EH (cell line): ENCODE measurements at regions not wholly inside any gene's neighbourhood (a gene's known extent, or its start where the extent isn't known, plus 50 kb on each side); places are given as distances from the start of the nearest gene placed in this dataset.
"Not testable (repeated sequence)": the region's sequence is repeated elsewhere in the genome, so short reads cannot be mapped to it uniquely, and the experiment has no call there.

Experiments
- DNase-seq: peaks from one replicate; pipeline ENCODE4 v3.0.0-alpha.2; 2015; ENCODE audit warnings: low read depth

DNA sequence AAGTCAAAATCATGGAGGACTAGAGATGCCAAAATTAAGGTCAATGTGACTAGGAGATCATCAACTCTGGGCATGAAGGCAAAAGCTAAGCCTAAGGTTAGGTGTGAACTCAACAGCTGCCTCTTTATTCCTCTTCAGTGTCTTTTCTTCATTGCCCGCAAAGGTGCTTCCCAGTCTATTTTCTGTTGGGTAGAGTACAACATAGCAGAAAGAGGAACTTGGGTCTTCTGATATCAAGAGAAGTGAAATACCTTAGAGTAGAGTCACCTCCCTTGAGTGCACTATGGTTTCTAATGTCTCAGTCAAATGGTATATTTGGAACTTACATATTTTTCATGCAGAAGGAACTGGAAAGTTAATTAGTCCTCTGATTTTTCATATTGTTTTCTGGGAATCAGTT is 122.5 kb upstream of the GRIN3A start:
- DNase-seq = no peak

GRCh38 chr9:101859620-101860019 is 121.2 kb upstream of the GRIN3A start:
- DNase-seq = no peak

- DNase-seq = no peak
These were observed 119.6 kb upstream of the GRIN3A start for GRCh38 chr9:101858026-101858425.

DNA sequence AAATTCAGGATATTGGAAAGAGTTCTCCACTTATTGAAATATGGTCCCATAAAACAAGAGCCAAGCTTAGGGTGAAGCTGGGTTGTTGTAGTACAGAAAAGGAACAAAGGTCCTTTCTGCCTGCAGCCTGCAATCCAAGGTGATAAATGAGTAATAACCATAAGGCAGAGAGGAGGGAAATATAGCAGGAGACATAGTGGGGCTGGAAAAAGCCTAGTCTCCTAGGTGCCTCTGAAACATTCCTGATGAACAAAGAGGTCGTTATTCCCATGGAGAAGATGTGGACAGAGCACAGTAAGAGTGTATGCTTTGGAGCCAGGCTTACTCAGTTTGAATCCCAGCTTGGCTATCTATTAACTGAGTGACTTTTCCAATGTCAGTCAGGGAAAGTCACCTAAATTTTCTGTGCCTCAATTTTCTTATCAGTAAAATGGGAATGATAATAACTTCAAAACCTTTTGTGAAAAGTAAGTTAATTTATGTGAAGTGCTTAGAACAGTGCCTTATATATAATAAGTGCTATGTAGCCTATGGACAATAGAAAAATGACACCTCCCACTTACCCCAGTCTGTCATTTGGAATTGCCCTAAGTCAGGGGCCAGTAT is 110.8 kb upstream of the GRIN3A start:
- no peak for DNase-seq

- no peak for DNase-seq
These were observed 110.1 kb upstream of the GRIN3A start for GRCh38 chr9:101848485-101848919.

DNA sequence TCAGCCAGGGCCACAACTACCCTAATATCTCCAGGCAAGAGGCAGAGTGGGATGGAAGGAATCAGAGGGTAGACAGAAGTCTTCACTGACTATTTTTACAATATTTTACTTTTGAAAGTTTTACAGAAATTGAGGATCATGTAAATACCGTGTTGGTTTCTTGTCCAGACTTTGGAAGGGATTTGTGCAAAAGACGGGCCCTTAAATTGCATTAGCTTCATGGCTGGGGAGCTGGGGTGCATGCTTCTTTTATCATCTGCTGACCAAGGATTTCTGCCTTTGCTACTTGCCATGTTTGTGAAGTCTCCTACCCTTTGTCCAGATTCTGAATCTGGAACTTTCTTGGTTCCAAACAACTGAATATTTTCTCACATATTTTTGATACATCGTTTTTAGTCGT is 107.7 kb upstream of the GRIN3A start:
- DNase-seq = no peak

- DNase-seq = no peak
These were observed 102.3 kb upstream of the GRIN3A start for GRCh38 chr9:101840694-101841188.

GRCh38 chr9:101838988-101839387 is 100.5 kb upstream of the GRIN3A start:
- DNase-seq = not testable (repeated sequence)

DNA sequence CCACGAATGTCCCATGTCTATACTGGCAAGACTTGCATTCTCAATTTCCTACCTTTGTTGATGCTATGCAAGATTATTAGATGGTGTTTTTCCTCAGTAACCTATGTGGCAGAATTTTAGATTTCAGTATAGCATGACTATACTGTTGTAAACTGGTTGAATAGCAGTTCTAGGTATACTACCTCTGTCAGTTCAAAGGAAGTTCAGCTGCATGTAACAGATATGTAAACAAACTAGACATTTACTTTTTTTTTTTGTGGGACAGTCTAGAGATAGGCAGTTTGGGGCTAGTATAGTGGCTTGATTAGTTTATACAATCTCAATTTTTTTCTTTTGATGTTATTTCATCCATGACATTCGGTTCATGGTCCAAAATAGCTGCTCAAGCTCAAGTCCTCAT is 97.6 kb upstream of the GRIN3A start:
- DNase-seq = no peak

GRCh38 chr9:101832486-101832885 is 94.0 kb upstream of the GRIN3A start:
- DNase-seq = no peak

- DNase-seq = not testable (repeated sequence)
These were observed 83.0 kb upstream of the GRIN3A start for GRCh38 chr9:101821450-101821849.

DNA sequence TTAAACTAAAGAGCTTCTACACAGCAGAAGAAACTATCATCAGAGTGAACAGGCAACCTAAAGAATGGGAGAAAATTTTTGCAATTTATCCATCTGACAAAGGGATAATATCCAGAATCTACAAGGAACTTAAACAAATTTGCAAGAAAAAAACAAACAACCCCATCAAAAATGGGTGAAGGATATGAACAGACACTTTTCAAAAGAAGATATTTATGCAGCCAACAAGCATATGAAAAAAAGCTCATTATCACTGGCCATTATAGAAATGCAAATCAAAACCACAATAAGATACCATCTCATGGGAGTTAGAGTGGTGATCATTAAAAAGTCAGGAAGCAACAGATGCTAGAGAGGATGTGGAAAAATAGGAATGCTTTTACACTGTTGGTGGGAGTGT is 82.5 kb upstream of the GRIN3A start:
- DNase-seq = not testable (repeated sequence)

DNA sequence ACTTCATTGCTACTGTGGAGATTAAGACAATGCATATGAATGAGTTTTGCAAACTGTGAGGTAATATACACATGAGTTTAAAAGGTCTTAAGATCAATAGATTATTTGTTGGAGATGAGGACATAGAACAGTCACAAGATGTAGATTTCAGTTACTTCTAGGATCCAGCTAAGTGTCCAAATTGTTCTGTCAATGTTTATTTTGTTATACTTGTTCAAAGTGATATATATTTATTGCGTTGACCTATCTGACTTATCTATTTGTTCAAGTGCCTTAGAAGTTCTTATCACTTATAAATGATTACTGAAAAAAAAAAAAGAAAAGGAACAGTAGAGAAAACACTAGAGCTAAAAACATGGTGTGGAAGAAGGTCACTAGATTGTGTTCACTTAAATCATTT is 75.6 kb upstream of the GRIN3A start:
- DNase-seq = no peak

- not testable (repeated sequence) for DNase-seq
These were observed 69.4 kb upstream of the GRIN3A start for GRCh38 chr9:101807879-101808278.

DNA sequence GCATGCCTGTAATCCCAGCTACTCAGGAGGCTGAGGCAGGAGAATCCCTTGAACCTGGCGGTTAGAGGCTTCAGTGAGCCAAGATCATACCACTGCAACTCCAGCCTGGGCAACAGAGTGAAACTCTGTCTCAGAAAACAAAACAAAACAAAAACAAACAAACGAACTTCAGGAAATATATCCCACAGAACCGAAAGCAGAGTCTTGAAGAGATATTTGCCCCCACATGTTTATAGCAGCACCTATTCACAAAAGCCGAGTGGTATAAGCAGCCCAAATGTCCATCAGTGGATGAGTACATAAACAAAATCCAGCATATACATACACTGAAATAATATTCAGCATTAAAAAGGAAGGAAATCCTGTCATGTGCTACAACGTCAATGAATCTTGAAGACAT is 57.6 kb upstream of the GRIN3A start:
- no peak for DNase-seq

GRCh38 chr9:101795147-101795546 is 56.7 kb upstream of the GRIN3A start:
- no peak for DNase-seq

DNA sequence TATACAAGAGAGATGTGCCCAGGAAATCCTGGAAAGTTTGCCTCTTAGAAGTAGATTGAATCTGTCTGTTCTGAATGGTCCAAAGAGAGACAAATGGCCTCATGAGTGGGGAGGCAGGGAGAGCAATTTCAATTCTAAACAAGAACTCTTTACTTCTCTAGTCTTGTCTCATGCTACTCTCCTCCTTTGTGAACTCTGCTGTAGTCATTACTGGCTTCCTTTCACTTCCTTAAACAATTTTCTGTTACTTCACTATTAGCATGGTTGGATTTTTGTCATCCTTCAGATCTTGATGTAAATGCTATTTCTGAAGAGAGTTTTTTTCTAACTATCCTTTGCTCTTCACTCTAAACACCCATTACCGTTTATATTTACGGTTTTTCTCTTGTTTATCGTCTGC is 54.0 kb upstream of the GRIN3A start:
- no peak for DNase-seq

GRCh38 chr9:101791938-101792337 is 53.5 kb upstream of the GRIN3A start:
- peak; percentile 1 for DNase-seq

- DNase-seq = no peak
These were observed 53.1 kb upstream of the GRIN3A start for GRCh38 chr9:101791533-101791932.
